Stimulated activated CD8-positive, alpha-beta memory T cell treated with anti-CD3 and anti-CD28 coated beads, Interleukin-15, amount 100 ng/mL, for 24 hours (primary cell): ENCODE measurements at regions not wholly inside any gene's neighbourhood (a gene's known extent, or its start where the extent isn't known, plus 50 kb on each side); places are given as distances from the start of the nearest gene placed in this dataset.

Source experiments
- DNase-seq: peaks from one replicate; pipeline ENCODE4 v3.0.0-alpha.2; 2020; ENCODE audit warnings: low read depth

DNA sequence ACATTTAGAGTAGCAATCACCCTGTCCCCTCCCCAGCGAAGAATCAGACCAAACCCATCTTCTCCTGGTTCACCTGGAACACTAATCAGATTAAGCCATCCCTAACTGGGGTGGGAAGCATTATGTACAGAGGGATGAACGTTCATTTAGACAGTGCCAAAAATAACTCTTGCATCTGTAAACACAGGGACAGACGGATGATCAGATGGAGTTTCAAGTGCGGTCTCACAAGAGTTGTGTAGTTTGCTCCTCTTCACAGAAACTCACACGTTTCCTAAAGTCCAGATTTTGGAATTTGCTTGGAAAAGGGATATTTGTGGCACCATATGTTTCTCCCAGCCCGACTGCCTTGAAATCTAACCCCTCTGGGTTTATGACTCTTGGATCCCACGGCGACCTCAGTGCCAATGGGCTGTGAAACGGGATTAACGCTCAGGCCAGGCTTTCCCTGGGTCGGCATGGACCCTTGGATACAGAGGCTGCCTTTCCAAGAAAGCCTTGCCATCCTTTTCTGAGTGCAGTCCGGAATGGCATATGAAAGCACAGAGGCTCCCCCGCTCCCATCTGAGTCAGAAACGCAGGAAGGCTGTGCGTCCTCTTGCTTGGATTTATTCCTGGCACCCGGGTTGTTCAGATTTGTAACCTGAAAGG lies 293.2 kb upstream of the HABP2 start:
- no peak for DNase-seq

DNA sequence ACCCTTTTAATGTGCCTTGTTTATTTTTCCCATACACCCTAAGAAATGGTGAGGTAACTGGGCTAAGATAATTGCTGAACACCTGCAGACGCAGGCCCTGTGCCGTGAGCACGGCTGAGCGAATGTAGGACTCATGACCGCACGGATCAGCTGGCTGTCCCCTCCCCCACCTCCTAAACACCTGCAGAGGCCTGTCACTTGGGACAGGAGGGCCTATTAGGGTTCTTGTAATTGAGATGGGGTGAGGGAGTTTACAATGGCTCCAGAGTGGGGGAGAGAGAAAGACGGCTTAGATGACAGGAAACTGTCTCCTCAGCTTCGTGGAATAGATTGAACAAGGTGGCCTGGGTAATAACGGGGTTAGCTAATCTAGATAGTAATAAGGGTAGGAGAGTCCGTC lies 291.7 kb upstream of the HABP2 start:
- DNase-seq, result no peak

DNA sequence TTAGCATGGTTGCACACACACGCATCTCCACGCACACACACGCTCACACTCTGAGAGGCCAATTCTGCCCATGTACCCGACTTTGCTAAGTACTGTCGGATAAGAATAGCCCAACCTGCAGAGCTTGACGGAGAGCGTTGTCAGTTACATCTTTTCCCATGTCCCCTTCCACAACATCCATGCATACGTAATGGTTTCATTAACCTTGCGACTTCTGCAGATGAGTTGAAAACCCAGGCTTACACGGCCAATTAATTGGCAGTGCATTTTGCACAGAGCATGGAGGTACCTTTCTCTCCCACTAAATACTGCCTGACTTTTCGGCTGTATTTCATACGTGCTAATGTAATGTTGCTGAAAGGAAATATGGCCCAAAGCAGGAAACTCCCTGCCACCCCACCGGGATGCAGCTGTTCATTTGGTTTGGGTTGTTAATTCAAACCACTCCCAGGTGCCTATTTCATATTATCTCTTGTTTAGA lies 291.2 kb upstream of the HABP2 start:
- no peak for DNase-seq

DNA sequence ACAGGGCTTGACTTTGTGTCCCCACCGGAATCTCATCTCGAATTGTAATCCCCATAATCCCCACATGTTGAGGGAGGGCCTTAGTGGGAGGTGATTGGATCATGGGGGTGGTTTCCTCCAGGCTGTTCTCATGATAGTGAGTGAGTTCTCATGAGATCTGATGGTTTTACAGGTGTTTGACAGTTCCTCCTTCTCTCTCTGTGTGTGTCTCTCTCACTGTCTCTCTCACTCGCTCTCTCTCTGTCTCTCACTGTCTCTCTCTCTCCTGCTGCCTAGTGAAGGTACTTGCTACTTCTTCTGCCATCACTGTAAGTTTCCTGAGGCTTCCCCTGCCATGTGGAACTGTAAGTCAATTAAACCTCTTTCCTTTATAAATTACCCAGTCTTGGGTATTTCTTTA lies 289.8 kb upstream of the HABP2 start:
- DNase-seq, result no peak

DNA sequence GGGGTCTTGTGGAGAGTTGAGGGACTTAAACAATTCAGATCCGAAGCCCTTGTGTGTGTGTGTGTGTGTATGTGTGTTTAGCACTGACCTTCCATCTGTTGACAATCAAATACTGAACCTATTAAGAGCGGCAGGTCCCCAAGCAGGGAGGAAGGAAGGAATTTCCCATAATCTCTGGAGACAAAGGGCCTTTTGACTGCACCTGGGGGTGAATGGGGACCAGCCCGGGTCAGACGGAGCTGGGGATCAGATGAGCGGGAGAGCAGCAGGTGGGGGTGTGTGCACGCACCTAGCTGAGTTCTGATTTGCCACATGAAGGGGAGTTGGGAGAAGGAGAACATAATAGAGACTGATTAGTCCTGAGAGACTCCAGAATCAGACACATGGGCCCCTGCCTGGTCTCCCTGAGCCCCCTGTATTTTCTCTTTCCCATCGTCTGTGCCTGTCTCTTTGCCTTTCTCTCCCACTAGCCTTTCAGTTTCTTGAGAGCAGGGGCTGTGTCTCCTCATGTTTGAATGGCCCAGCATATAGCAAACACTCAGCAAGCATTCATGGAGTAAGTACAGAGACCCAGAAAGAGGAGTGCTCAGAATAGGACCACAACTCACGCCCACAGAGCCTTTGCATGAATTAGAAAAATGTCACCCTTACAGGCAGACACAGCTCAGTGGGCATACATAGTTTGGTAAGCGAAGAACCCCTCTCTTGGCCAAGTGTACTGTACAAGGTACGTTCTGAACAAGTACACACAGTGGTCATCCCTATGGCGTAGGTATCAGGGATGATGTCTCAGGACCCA lies 288.3 kb upstream of the HABP2 start:
- no peak for DNase-seq

DNA sequence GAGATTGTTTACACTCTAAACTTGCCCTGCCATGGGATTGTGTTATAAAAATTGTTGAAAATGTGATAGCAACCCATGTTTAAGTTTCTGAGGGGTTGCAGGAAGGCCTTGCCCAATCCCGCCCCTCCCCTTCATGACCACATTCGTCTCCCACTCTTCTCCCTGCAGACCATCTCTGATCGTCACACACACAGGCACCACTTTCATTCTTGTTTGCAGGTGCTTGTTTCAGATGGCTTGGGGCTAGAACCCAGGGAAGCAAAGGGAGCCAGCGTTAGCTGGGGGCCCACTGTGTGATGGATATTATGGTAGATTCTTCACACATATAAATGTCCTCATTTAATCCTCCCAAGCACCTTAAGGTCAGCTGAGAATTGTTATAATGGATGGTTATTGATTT lies 286.7 kb upstream of the HABP2 start:
- no peak for DNase-seq

DNA sequence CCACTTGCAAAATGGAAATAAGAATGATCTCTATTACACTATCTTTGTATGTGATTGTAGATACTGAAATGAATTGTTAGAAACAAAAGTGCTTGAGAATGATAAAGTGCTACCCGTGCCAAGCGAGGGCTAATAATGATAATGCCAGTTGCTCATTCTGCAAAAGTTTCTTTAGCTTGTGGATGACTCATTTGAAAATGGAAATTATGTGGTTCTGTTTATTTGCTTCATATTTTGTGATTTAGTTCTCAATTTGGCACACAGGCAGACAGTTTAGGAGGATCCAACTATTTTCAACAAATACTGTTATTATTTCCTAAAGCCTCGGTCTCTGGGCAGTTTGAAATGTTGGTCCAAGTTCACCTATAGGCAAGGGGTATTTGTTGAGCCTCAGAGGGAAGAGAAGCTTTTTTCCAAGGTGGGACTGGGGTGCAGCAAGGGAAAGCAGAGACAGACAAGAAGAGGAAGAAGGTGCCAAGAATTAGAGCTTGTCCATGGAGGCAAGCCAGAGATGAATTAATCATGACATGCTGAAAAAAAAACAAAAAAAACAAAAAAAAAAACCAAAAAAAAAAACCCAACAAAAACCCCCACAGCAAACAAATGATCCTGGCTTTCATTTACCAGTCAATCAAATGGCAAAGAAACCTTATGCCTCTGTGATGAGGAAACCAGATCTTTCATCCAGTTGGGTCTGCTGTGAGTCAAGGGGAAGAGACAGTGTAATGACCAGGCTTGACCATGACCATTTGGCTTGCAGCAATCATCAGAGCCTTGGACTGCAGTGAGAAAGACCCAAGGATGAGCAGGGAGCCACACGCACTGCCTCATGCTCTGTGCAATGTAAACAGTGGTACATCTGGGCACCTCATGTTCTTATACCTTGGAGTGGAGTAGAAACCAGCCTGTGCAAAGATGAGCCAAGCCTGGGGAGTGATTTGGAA lies 285.0 kb upstream of the HABP2 start:
- DNase-seq, result no peak

DNA sequence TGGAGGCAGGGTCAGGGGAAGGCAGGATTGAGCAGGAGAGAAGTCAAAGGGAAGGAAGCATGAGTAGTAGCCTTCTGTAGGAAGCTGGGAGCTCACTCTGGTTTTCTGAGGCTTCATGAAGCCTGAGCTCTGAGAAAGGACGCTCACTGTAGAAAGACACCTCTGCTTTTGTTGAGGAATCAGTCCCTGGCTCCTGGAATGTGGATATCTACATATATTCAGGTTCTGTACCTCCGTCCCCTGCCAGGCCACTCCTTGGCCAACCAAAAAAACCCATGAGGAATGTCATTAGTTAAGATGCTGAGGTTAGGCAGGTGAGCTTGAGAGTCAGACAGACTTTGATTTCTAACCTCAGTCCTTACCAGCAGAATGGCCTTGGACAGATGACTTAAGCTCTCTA lies 283.5 kb upstream of the HABP2 start:
- no peak for DNase-seq

DNA sequence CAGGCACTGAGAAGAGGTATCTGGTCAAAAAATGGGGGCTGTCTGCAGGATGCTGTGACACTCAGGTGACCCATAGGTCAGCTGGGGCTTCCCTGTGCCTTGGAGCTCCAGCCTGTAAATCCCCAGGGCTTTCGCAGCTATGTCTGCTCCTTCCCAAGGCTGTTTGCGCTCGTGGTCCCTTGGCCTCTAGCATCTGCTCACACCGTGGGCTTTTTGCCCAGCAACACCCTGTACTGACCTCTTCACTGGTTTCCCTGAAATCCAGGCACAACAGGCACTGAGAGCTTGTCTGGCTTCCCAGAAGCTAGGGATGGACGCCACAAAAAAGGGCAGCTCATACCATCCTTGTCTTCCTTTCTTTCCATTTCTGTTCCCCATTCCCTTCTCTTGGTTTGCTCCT lies 280.3 kb upstream of the HABP2 start:
- DNase-seq, result no peak

DNA sequence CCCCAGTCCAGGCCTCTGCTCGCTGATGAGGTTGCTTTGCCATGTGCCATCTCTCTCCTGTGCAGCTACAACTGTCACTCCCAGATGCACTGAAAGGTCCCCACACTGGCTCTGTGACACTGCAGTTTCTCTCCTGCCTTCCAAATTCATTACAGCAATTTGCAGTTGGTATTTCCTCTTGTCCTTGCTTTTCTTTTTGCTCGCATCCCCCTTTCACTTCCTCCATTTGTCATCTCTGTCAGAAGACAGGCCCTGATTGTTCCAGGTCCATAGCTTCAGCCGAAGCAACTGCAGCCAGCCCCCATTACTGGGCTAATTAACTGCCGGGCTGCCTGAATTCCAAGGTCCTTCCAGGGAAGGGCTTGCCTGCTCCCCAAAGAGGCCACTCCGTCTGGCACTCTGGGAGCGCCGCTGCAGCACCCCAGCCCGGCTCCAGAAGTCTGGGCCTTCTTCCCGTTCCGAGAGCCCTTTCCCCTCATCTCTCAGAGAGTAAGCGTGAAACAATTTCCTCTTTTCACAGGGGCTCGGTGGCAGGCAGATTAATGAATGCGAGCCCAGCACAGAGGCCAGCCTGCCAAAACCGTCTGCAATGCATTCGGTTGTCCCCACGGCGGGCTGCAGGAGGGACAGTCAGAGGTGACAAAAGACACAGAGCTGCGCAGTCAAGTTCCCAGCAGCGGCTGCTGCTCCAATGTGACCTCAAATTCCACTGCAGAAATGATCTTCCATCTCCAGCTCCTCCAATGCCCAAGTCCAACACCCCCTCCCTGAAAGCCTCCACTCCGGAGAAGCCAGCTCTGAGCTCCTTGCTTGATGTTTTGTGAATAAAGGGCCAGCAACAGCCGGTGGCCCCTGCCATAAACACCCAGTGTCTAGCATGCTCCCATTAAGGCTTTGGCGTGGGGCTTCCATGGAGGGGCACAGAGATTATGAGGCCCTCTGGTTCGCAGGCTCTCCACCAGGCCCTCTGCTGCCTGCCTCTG lies 279.4 kb upstream of the HABP2 start:
- no peak for DNase-seq

DNA sequence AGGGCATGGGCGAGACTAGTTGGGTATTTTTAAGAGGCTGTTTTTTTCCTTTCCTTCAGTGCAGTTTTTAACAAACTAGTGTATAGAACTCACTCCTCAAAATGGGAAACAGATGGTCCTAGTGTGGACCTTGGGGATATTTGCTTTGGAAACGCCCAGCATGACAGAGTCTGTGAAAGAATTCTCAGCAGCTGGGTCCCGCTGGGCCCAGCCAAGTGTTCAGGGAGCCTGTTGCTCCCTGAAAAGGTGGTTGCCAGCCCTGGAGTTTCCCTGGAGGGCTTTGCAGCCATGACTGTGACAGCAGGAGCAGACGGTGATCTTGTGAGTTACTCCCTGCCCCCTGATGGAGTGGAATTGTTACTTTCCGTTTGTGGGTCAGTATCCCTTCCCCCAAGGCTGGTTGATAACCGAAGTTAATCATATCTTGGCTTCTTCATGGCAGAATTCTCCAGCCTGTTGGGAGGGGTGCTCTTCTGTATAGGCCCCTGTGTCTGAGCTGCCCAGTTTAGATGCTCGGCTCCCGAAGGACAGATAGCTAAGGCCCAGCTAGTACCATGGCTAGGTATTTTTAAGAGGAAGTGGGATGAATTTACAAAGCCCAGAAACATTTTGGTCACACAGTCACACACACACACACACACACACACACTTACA lies 278.6 kb upstream of the HABP2 start:
- no peak for DNase-seq

DNA sequence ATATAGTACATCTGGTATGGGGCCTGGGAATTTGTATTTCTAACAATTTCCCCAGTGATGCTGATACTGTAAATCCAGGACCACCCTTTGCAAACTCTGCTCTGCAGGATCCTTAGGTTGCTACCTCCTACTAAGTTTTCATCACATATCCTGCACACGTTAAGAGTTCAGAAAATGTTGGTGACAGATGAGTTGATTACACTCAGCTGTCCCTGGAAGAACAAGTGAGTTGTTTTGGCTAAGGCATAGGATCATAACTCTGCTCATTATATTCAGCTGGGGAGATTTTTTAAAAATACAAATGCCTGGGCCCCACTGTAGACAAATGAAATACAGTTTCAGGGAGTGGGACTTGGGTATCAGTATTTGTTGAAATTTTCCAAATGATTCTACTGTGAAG lies 274.6 kb upstream of the HABP2 start:
- DNase-seq, result no peak

DNA sequence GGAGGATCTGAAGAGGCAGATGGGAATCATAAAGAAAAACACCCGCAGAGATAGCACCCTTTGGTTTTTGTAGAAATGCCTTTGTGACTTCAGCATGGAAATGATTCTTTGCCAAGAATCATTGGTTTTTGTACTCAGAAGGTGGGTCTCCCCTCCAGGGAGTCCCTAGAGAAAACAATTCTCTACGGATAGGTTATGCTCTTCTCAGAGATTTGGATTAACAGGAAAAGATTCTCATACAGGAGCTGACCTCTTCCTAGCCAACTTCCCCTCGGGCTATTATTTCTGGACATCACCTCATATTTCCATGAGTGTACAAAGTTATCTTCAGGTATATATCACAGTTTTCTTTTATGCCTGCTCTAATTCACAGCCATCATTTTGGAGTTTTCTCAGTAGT lies 274.2 kb upstream of the HABP2 start:
- no peak for DNase-seq

DNA sequence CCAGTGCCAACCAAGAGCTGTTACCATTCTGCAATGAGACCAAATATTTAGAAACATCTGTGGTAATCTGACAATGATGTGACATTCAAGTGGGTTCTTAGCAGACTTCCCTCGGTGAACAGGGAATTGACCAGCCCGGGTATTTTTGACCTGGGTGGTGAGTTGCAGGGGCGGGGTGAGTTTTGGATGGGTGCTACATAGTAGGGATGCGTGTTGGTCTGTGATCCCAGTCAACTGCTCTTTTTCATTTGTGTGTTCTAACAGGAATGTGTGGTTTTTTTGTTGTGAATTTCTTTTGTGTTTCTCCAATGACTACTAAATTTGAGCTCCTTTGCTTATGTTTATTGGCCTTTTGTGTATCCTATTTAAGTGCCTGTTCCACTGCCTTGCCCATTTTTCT lies 273.6 kb upstream of the HABP2 start:
- no peak for DNase-seq

DNA sequence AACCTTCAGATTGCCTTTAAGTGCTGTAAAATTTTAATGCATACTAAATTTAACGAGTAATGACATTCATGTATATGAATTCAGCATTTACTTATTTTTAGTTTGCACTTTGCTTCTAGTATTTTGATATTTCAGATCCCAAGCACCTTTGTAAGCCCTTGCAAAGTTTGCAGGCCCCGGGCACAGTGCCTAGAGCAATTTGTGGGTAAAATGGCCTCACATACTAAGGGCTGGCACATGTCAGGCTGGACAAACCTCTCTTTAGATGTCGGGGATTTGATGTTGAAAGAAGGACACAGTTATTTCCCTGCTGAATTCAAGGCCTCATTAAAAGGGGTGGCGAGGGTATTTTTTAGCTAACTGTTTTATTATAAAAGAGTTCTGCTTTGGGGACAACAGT lies 270.3 kb upstream of the HABP2 start:
- no peak for DNase-seq

DNA sequence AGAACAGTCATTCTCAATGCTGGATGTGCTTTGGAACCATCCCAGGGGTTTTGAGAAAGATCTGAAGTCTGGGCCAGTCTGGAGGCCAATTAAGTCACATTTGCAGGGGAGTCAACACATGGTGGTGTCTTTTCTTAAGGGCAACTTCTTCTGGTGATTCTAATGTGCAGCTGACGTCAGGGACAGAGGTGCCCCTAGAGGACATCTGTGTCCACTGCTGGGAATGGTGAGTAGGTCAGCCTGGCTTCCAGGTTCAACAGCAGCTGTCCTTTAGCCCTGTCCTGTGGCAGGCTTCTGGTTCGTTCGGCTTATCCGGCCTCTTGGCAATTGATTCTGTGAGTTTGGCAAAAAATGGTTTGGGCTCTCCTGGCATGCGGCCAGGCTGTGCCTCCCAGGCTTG lies 269.7 kb upstream of the HABP2 start:
- DNase-seq, result no peak

DNA sequence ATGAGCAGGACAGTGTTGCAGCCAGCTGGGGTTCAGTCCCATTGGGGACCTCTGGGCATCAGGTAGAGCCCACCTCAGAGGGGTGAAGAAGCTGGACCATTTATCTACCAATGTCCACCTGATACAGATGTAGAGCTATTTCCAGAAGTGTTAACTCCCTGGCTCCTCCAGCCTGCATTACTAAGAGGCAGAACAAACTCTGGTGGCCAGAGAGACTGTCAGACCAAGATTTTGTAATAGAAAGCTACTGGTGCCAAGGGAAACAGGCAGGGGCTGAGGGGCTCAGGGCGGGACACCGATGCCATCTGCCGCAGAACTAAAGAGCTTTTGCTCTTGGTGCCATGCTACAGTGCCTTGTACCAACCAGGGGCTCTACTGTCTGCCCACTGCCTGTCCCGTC lies 268.2 kb upstream of the HABP2 start:
- no peak for DNase-seq

DNA sequence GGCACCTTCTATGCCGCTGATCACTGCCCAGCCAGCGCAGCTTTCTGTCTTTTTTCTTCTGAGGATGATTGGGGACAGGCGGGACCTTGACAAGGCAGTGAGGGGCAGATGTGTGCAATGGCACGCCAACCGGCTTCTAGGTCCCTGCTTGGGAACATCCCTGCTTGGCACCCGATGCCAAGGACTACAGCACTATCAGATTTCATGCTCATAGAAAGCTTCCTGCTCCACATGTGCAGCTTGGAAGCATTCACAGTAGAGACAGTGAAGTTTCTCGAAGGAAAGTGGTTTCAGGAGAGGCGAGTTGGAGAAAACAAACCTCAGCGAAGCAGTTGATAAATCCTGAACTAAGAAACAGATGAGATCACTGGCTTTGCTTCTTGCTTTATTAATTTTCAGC lies 267.5 kb upstream of the HABP2 start:
- DNase-seq, result no peak

DNA sequence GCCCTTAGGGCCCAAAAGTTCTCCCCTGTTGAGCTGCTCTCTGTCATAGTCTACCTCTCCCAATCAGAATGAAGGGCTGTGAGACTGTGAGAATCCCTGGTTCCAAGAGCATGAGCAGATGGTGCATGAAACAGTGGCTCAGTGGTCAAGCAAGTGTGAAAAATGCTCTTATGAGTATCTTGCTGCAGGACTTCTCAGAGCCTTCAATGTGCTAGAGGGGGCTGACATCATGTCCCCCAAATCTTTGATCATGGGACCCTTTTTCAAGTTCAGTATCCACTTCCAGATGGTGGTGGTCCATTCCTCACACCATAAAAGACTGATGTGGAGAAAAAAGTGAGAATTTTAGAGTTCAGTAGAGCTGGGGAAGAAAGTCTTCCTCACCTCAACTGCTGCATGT lies 265.3 kb upstream of the HABP2 start:
- no peak for DNase-seq

DNA sequence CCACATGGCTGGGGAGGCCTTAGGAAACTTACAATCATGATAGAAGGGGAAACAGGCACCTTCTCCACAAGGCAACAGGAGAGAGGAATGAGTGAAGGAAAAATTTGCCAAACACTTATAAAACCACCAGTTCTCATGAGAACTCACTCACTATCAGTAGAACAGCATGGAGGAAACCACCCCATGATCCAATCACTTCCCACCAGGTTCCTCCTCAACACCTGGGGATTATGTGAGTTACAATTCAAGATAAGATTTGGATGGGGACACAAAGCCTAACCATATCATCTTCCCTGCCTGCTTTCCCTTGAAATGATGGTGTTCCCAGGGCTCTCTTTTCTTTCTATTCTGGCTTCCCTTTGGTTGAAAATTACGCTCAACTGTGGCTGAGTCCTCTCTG lies 262.7 kb upstream of the HABP2 start:
- no peak for DNase-seq

DNA sequence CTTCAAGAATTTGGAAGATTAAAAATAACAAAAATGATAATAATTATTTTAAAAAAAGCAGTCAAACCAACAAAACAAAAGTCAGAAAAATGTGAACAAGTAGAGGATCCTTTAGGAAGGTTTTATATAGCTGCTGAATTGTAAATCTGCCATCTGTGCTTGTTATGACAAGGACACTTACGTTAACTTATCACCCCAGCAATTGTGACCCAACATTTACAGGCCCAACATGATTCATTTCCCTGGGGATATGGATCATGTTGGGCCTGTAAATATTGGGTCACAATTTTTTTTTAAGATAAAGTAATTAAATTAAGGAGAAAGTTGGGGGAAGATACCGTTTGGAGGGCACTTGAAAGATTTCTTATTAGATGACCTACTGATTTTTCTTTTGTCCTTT lies 261.4 kb upstream of the HABP2 start:
- DNase-seq, result no peak
